ENCODE measurements at regions not wholly inside any gene's neighbourhood (a gene's known extent, or its start where the extent isn't known, plus 50 kb on each side); places are given as distances from the start of the nearest gene placed in this dataset.

DNA sequence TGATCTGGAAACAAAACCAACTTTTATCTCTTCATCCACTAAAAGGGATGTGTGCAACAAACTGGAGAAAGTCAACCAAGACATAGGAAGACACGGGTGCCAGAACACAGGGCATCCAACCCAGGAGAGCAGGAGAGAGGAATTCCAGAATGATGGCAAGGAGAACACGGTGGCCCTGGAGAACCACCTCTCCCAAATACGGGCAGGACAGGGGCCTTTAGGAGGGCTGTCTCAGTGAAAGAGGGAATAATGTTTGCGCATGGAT, 93.4 kb upstream of the EGLN3 start:
- Mint-ChIP-seq H3K36me3 (no peaks in the 10 kb centered on the region), H3K27me3 (ENCODE audit: insufficient read depth, low read depth) (peaks cover 4% of the 10 kb centered on the region), H3K4me1 (peaks cover under 1% of the 10 kb centered on the region), H3K27ac (no peak overlapping the region), H3K9me3 (no peaks in the 10 kb centered on the region), H3K4me3 (no peak overlapping the region)
- H3K4me2 ChIP-seq = no peak overlapping the region
- no peaks in the 10 kb centered on the region for H3K36me3 ChIP-seq
- no peaks in the 10 kb centered on the region for H3K79me2 ChIP-seq (ENCODE audit: low read depth)
- no peak overlapping the region for H3K9ac ChIP-seq
- H3F3A ChIP-seq (ENCODE audit: low read depth) = no peaks in the 10 kb centered on the region
- H3K4me1 ChIP-seq = no peaks in the 10 kb centered on the region
- DNase-seq (ENCODE audit: low spot score) = no peak
- no peaks in the 10 kb centered on the region for H4K20me1 ChIP-seq (ENCODE audit: low read depth)
- H3K27ac ChIP-seq = no peak overlapping the region
- TF ChIP-seq EZH2phosphoT487 (IDR thresholded peaks at IDR 0.05) = no peak
- H2AFZ ChIP-seq (replicated peaks) = no peak overlapping the region
- H3K9me3 ChIP-seq (ENCODE audit: low read depth) = no peaks in the 10 kb centered on the region
- H3K27me3 ChIP-seq = no peaks in the 10 kb centered on the region
- H3K4me3 ChIP-seq = no peak overlapping the region

DNA sequence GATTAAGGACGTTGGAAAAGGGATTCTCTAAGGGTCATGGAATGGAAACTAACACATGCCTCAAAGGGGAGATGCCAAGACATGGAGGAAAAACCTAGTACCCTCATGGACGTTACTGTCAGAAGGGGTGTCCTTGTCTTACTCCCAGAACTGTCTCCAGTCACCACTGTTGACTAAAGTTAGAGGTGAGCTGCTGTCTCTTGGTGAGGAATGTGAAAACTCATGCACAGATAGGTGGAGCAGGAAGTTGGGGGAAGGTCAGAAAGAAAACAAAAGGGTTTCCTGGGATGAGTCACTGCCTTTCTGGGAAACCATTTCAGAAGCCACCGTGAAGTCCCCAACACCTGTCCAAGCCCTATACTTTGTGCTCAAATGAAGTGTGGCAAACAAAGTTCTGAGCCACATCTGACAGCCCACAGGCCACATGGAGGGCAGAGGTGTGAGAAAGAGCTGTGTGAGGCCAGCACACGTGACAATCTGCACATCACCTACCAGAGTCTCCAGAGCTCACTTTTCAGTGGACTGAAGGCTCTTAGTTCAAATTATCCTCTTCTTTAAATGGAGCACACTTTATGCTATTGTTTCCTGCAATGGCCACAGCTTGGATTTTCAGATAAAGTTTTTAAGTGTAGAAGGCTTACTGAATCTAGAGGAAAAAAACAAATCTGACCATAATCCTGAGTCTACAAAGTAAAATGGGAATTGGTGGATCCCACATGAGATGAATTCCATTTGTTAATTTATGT, 92.9 kb upstream of the EGLN3 start:
- Histone ChIP-seq H3K79me2 (ENCODE audit: low read depth) (no peaks in the 10 kb centered on the region), H3K27me3 (no peaks in the 10 kb centered on the region), H3F3A (ENCODE audit: low read depth) (no peaks in the 10 kb centered on the region), H3K9me3 (ENCODE audit: low read depth) (no peaks in the 10 kb centered on the region), H3K4me3 (no peak overlapping the region), H3K27ac (no peak overlapping the region), H2AFZ (replicated peaks) (peak overlapping the region; percentile 5), H4K20me1 (ENCODE audit: low read depth) (no peaks in the 10 kb centered on the region), H3K36me3 (no peaks in the 10 kb centered on the region), H3K9ac (no peak overlapping the region), H3K4me1 (no peaks in the 10 kb centered on the region), H3K4me2 (no peak overlapping the region)
- no peaks in the 10 kb centered on the region for H3K9me3 Mint-ChIP-seq
- H3K27me3 Mint-ChIP-seq (ENCODE audit: insufficient read depth, low read depth) = peaks cover 4% of the 10 kb centered on the region
- TF ChIP-seq, protein P1, sequence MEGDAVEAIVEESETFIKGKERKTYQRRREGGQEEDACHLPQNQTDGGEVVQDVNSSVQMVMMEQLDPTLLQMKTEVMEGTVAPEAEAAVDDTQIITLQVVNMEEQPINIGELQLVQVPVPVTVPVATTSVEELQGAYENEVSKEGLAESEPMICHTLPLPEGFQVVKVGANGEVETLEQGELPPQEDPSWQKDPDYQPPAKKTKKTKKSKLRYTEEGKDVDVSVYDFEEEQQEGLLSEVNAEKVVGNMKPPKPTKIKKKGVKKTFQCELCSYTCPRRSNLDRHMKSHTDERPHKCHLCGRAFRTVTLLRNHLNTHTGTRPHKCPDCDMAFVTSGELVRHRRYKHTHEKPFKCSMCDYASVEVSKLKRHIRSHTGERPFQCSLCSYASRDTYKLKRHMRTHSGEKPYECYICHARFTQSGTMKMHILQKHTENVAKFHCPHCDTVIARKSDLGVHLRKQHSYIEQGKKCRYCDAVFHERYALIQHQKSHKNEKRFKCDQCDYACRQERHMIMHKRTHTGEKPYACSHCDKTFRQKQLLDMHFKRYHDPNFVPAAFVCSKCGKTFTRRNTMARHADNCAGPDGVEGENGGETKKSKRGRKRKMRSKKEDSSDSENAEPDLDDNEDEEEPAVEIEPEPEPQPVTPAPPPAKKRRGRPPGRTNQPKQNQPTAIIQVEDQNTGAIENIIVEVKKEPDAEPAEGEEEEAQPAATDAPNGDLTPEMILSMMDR (IDR thresholded peaks at IDR 0.05) = no peak
- TF ChIP-seq EZH2phosphoT487 (IDR thresholded peaks at IDR 0.05) = no peak
- no peak for TF ChIP-seq EZH2 (IDR thresholded peaks at IDR 0.05)
- H3K36me3 Mint-ChIP-seq = no peaks in the 10 kb centered on the region
- no peak for DNase-seq (ENCODE audit: low spot score)
- H3K4me3 Mint-ChIP-seq = no peak overlapping the region
- no peak overlapping the region for H3K27ac Mint-ChIP-seq
- no peaks in the 10 kb centered on the region for H3K4me1 Mint-ChIP-seq

DNA sequence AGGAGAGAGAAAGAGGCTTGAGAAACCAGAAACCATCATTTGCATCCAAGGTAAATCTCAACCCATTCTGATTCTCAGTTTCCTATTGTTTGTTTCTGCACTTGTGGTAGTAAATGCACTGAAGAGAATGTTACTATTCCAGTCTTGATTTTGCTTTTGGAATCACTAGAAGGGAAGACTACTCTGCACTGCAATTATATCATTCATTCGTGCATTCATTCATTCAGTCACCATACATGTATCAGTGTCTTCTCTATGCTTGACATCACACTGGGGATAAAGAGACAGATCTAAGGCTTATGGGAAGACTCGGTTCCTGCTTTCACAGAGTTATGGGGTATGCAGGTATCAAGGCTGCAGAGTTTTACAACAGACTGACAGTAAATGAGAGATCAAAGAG, 90.3 kb upstream of the EGLN3 start:
- Histone ChIP-seq H3K4me1 (no peaks in the 10 kb centered on the region), H3K9ac (no peak overlapping the region), H3K27ac (no peak overlapping the region), H3F3A (ENCODE audit: low read depth) (no peaks in the 10 kb centered on the region), H3K4me3 (no peak overlapping the region), H3K4me2 (no peak overlapping the region), H4K20me1 (ENCODE audit: low read depth) (no peaks in the 10 kb centered on the region), H3K9me3 (ENCODE audit: low read depth) (no peaks in the 10 kb centered on the region), H3K36me3 (no peaks in the 10 kb centered on the region), H2AFZ (replicated peaks) (no peak overlapping the region), H3K79me2 (ENCODE audit: low read depth) (no peaks in the 10 kb centered on the region), H3K27me3 (no peaks in the 10 kb centered on the region)
- Mint-ChIP-seq H3K27ac (no peak overlapping the region), H3K27me3 (ENCODE audit: insufficient read depth, low read depth) (peaks cover 3% of the 10 kb centered on the region), H3K36me3 (no peaks in the 10 kb centered on the region), H3K4me3 (no peak overlapping the region), H3K4me1 (no peaks in the 10 kb centered on the region), H3K9me3 (no peaks in the 10 kb centered on the region)
- DNase-seq (ENCODE audit: low spot score) = no peak
- TF ChIP-seq EZH2phosphoT487 (IDR thresholded peaks at IDR 0.05) = no peak
- TF ChIP-seq, protein P1 (IDR thresholded peaks at IDR 0.05) = no peak
- no peak for TF ChIP-seq EZH2 (IDR thresholded peaks at IDR 0.05)

DNA sequence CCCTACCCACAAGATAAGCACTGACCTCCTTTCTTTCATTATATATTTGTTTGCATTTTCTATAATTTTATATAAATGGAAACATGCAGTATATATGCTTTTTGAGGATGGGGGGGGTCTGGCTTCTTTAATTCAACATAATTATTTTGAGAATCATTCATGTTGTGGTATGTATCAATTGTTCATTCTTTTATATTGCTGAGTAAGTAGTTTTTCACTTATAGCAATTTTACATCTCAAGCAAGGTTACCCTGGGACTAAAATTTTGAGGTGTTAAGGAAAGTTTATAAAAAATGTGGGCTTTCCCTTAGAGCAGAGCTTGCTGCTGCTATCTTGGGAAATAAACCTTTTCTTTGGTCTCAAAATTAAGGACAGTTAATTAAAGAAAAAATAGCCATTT, 89.9 kb upstream of the EGLN3 start:
- no peak overlapping the region for H3K4me3 ChIP-seq
- no peaks in the 10 kb centered on the region for H3F3A ChIP-seq (ENCODE audit: low read depth)
- H3K9me3 Mint-ChIP-seq = no peaks in the 10 kb centered on the region
- DNase-seq (ENCODE audit: low spot score) = no peak
- no peaks in the 10 kb centered on the region for H3K9me3 ChIP-seq (ENCODE audit: low read depth)
- H3K9ac ChIP-seq = no peak overlapping the region
- no peaks in the 10 kb centered on the region for H4K20me1 ChIP-seq (ENCODE audit: low read depth)
- H3K4me2 ChIP-seq = no peak overlapping the region
- no peaks in the 10 kb centered on the region for H3K4me1 ChIP-seq
- H3K36me3 Mint-ChIP-seq = no peaks in the 10 kb centered on the region
- H3K4me3 Mint-ChIP-seq = no peak overlapping the region
- H3K27ac ChIP-seq = no peak overlapping the region
- no peak overlapping the region for H2AFZ ChIP-seq (replicated peaks)
- H3K79me2 ChIP-seq (ENCODE audit: low read depth) = no peaks in the 10 kb centered on the region
- no peak overlapping the region for H3K27ac Mint-ChIP-seq
- no peaks in the 10 kb centered on the region for H3K36me3 ChIP-seq
- TF ChIP-seq, protein P1 (IDR thresholded peaks at IDR 0.05) = no peak
- no peak for TF ChIP-seq EZH2 (IDR thresholded peaks at IDR 0.05)
- TF ChIP-seq EZH2phosphoT487 (IDR thresholded peaks at IDR 0.05) = no peak
- H3K27me3 Mint-ChIP-seq (ENCODE audit: insufficient read depth, low read depth) = peaks cover 3% of the 10 kb centered on the region
- H3K4me1 Mint-ChIP-seq = no peaks in the 10 kb centered on the region
- H3K27me3 ChIP-seq = no peaks in the 10 kb centered on the region
